A673 (cell line): ENCODE measurements at regions not wholly inside any gene's neighbourhood (a gene's known extent, or its start where the extent isn't known, plus 50 kb on each side); places are given as distances from the start of the nearest gene placed in this dataset.

ENCODE experiments used
- EZH2 ChIP-seq: fragments of 200-600 bp; sonication (generic); IDR thresholded peaks from 2 replicates; pipeline ENCODE4 v1.6.1; 2017; ENCODE audit warnings: borderline replicate concordance, low read depth, mild to moderate bottlenecking, mixed read lengths, antibody characterized with exemption, low read length; ENCODE audit not compliant: poor library complexity, severe bottlenecking
- TF ChIP-seq, protein P1 (sequence below): fragments of 300-800, 200-600 bp; sonication (generic); conservative IDR thresholded peaks from 2 replicates; pipeline ENCODE4 v1.5.1; 2017; ENCODE audit warnings: low read depth, mild to moderate bottlenecking, antibody characterized with exemption, low read length, moderate library complexity, mixed read lengths

DNA sequence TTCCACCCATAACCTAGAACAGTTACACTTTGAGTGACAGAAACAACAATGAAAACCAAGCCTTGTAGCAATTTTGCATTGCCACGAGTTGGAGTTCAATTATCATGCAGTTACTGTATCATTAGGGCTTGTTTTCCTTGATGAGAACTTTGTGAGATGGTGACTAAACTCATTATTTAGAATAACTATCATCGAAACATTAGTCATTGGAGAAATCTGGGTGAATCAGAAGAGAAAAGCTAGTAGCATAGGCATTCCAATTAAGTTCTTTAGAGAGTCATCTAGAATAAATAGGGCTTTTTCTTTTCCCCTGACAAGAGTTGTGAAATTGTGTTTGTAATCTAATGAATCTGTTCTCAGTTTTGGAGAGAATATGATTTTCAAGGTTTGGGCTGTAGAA, 122.8 kb upstream of the DOCK10 start:
- TF ChIP-seq, protein P1, sequence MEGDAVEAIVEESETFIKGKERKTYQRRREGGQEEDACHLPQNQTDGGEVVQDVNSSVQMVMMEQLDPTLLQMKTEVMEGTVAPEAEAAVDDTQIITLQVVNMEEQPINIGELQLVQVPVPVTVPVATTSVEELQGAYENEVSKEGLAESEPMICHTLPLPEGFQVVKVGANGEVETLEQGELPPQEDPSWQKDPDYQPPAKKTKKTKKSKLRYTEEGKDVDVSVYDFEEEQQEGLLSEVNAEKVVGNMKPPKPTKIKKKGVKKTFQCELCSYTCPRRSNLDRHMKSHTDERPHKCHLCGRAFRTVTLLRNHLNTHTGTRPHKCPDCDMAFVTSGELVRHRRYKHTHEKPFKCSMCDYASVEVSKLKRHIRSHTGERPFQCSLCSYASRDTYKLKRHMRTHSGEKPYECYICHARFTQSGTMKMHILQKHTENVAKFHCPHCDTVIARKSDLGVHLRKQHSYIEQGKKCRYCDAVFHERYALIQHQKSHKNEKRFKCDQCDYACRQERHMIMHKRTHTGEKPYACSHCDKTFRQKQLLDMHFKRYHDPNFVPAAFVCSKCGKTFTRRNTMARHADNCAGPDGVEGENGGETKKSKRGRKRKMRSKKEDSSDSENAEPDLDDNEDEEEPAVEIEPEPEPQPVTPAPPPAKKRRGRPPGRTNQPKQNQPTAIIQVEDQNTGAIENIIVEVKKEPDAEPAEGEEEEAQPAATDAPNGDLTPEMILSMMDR, result no peak
- no peak for TF ChIP-seq EZH2
